HEK293 (cell line): ENCODE measurements at regions not wholly inside any gene's neighbourhood (a gene's known extent, or its start where the extent isn't known, plus 50 kb on each side); places are given as distances from the start of the nearest gene placed in this dataset.

Experiments used
- HOXA7 ChIP-seq: sonication (generic); formaldehyde crosslinking; IDR thresholded peaks from 2 replicates; pipeline ENCODE4 v1.8.1; 2022; ENCODE audit warnings: missing genetic modification reagents, borderline replicate concordance
- MEIS1 ChIP-seq: sonication (generic); formaldehyde crosslinking; IDR thresholded peaks from 2 replicates; pipeline ENCODE4 v1.8.1; 2022; ENCODE audit warnings: missing genetic modification reagents, mild to moderate bottlenecking, borderline replicate concordance
- TCF7L2 ChIP-seq: IDR thresholded peaks from 2 replicates; pipeline ENCODE4 v1.6.1; 2011; ENCODE audit warnings: low read depth, mild to moderate bottlenecking, inconsistent platforms, low read length, moderate library complexity, borderline replicate concordance
- ZEB2 ChIP-seq: fragments of 450-650 bp; formaldehyde crosslinking; IDR thresholded peaks from 2 replicates; pipeline ENCODE4 v1.5.1; 2016; ENCODE audit warnings: missing biosample characterization, missing genetic modification characterization
- ZFP69B ChIP-seq: fragments of 450-650 bp; formaldehyde crosslinking; IDR thresholded peaks from 2 replicates; pipeline ENCODE4 v1.5.1; 2016; ENCODE audit warnings: missing biosample characterization, missing genetic modification characterization
- ZNF274 ChIP-seq, 2 experiments: fragments of 200-500 bp in 1 of 2; fragments of 450-650 bp in 1 of 2; sonication (Bioruptor generic) in 1 of 2; formaldehyde crosslinking in 1 of 2; IDR thresholded peaks; 2 replicates each; pipeline versions ENCODE4 v1.5.1 to v1.6.1; 2014 to 2016; ENCODE audit warnings: borderline replicate concordance in 1 of 2, inconsistent platforms in 1 of 2, low read length in 1 of 2, missing biosample characterization in 1 of 2, missing genetic modification characterization in 1 of 2
- ZNF777 ChIP-seq: fragments of 450-650 bp; formaldehyde crosslinking; IDR thresholded peaks from 2 replicates; pipeline ENCODE4 v1.5.1; 2017; ENCODE audit warnings: missing biosample characterization, missing genetic modification characterization, borderline replicate concordance
- TF ChIP-seq, protein P1 (sequence below): fragments of 450-650 bp; formaldehyde crosslinking; IDR thresholded peaks from 2 replicates; pipeline ENCODE4 v1.5.1; 2016; ENCODE audit warnings: missing biosample characterization, missing genetic modification characterization
- TF ChIP-seq, protein P2 (sequence below): fragments of 450-650 bp; formaldehyde crosslinking; IDR thresholded peaks from 2 replicates; pipeline ENCODE4 v1.5.1; 2016; ENCODE audit warnings: missing biosample characterization, missing genetic modification characterization
- TF ChIP-seq, protein P3 (sequence below): sonication (generic); formaldehyde crosslinking; IDR thresholded peaks from 2 replicates; pipeline ENCODE4 v1.8.1; 2022; ENCODE audit warnings: mild to moderate bottlenecking, moderate library complexity, missing genetic modification reagents
- TF ChIP-seq, protein P4 (sequence below): fragments of 450-650 bp; formaldehyde crosslinking; IDR thresholded peaks from 2 replicates; pipeline ENCODE4 v1.5.1; 2016; ENCODE audit warnings: missing biosample characterization, missing genetic modification characterization
- TF ChIP-seq, protein P5 (sequence below): fragments of 450-650 bp; IDR thresholded peaks from 2 replicates; pipeline ENCODE4 v1.5.1; 2018; ENCODE audit warnings: missing biosample characterization, missing genetic modification characterization

DNA sequence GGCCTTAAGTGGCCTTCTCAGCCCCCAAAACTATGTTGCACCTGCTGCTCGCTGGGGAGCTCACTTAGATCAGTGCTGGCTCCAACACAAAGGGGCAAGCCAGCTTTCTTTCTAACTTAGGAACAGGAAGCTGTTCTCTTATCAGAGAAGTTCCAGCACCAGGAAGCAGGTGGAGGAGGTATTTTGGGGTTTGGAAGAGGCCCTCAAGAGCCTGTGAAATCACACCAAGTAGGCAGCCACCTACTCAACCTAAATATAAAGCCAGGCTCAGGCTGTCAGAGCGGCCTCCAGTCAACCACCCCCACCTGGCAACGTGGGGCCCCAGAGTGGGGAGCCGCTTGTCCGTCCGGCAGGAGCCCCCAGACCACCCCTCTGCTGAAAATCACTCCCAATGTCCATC lies 152.8 kb downstream of the OLFM1 start:
- TF ChIP-seq ZEB2 (no peak), TCF7L2 (no peak), ZNF274 (IDR thresholded peaks at IDR 0.05; ENCODE audit: low read length) (no peak), ZNF274 (tag by site-specific recombination; IDR thresholded peaks at IDR 0.05; ENCODE audit: borderline replicate concordance) (no peak), MEIS1 (CRISPR knock-in tag) (no peak), ZFP69B (tag by site-specific recombination) (no peak), ZNF777 (no peak), HOXA7 (no peak)
- TF ChIP-seq, protein P1, sequence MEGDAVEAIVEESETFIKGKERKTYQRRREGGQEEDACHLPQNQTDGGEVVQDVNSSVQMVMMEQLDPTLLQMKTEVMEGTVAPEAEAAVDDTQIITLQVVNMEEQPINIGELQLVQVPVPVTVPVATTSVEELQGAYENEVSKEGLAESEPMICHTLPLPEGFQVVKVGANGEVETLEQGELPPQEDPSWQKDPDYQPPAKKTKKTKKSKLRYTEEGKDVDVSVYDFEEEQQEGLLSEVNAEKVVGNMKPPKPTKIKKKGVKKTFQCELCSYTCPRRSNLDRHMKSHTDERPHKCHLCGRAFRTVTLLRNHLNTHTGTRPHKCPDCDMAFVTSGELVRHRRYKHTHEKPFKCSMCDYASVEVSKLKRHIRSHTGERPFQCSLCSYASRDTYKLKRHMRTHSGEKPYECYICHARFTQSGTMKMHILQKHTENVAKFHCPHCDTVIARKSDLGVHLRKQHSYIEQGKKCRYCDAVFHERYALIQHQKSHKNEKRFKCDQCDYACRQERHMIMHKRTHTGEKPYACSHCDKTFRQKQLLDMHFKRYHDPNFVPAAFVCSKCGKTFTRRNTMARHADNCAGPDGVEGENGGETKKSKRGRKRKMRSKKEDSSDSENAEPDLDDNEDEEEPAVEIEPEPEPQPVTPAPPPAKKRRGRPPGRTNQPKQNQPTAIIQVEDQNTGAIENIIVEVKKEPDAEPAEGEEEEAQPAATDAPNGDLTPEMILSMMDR (tag by site-specific recombination): no peak
- TF ChIP-seq, protein P2, sequence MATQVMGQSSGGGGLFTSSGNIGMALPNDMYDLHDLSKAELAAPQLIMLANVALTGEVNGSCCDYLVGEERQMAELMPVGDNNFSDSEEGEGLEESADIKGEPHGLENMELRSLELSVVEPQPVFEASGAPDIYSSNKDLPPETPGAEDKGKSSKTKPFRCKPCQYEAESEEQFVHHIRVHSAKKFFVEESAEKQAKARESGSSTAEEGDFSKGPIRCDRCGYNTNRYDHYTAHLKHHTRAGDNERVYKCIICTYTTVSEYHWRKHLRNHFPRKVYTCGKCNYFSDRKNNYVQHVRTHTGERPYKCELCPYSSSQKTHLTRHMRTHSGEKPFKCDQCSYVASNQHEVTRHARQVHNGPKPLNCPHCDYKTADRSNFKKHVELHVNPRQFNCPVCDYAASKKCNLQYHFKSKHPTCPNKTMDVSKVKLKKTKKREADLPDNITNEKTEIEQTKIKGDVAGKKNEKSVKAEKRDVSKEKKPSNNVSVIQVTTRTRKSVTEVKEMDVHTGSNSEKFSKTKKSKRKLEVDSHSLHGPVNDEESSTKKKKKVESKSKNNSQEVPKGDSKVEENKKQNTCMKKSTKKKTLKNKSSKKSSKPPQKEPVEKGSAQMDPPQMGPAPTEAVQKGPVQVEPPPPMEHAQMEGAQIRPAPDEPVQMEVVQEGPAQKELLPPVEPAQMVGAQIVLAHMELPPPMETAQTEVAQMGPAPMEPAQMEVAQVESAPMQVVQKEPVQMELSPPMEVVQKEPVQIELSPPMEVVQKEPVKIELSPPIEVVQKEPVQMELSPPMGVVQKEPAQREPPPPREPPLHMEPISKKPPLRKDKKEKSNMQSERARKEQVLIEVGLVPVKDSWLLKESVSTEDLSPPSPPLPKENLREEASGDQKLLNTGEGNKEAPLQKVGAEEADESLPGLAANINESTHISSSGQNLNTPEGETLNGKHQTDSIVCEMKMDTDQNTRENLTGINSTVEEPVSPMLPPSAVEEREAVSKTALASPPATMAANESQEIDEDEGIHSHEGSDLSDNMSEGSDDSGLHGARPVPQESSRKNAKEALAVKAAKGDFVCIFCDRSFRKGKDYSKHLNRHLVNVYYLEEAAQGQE: no peak
- TF ChIP-seq, protein P3, sequence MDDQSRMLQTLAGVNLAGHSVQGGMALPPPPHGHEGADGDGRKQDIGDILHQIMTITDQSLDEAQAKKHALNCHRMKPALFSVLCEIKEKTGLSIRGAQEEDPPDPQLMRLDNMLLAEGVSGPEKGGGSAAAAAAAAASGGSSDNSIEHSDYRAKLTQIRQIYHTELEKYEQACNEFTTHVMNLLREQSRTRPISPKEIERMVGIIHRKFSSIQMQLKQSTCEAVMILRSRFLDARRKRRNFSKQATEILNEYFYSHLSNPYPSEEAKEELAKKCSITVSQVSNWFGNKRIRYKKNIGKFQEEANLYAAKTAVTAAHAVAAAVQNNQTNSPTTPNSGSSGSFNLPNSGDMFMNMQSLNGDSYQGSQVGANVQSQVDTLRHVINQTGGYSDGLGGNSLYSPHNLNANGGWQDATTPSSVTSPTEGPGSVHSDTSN: no peak
- TF ChIP-seq, protein P4, sequence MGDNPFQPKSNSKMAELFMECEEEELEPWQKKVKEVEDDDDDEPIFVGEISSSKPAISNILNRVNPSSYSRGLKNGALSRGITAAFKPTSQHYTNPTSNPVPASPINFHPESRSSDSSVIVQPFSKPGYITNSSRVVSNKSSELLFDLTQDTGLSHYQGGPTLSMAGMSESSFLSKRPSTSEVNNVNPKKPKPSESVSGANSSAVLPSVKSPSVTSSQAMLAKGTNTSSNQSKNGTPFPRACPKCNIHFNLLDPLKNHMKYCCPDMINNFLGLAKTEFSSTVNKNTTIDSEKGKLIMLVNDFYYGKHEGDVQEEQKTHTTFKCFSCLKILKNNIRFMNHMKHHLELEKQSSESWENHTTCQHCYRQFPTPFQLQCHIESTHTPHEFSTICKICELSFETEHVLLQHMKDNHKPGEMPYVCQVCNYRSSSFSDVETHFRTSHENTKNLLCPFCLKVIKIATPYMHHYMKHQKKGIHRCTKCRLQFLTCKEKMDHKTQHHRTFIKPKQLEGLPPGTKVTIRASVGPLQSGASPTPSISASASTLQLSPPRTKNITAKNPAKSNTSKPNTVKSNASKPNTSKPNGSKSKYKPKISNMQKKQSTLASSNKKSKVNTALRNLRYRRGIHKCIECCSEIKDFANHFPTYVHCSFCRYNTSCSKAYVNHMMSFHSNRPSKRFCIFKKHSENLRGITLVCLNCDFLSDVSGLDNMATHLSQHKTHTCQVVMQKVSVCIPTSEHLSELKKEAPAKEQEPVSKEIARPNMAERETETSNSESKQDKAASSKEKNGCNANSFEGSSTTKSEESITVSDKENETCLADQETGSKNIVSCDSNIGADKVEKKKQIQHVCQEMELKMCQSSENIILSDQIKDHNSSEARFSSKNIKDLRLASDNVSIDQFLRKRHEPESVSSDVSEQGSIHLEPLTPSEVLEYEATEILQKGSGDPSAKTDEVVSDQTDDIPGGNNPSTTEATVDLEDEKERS (tag by site-specific recombination): no peak
- TF ChIP-seq, protein P5, sequence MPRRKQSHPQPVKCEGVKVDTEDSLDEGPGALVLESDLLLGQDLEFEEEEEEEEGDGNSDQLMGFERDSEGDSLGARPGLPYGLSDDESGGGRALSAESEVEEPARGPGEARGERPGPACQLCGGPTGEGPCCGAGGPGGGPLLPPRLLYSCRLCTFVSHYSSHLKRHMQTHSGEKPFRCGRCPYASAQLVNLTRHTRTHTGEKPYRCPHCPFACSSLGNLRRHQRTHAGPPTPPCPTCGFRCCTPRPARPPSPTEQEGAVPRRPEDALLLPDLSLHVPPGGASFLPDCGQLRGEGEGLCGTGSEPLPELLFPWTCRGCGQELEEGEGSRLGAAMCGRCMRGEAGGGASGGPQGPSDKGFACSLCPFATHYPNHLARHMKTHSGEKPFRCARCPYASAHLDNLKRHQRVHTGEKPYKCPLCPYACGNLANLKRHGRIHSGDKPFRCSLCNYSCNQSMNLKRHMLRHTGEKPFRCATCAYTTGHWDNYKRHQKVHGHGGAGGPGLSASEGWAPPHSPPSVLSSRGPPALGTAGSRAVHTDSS (tag by site-specific recombination): no peak
